ENCODE measurements at regions not wholly inside any gene's neighbourhood (a gene's known extent, or its start where the extent isn't known, plus 50 kb on each side); places are given as distances from the start of the nearest gene placed in this dataset.

GRCh38 chr2:16832910-16833309 is 167.3 kb upstream of the CYRIA start:
- peak; percentile 36 for DNase-seq (ENCODE audit: low read depth)
- H3K4me3 ChIP-seq (ENCODE audit: low read length) = no peak overlapping the region
- no peak for TF ChIP-seq CTCF (IDR thresholded peaks at IDR 0.05; ENCODE audit: insufficient read depth, low read depth, low read length, missing control alignments)

DNA sequence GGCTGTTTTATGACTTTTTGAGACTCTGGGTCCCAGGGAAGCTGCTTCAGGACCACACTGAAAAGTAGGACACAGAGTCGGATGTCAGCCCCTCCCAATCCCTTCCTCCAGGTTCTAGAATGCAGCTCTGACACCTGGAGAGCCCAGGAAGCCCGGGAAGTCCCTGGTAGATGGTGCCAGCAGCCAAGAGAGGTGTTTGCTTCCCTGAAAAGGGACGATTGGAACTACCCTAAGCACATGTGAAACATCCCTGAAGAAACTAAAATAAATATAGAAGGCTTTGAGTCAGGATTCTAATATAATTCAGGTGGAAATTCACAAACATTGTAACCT is 163.2 kb upstream of the CYRIA start:
- no peak for DNase-seq (ENCODE audit: low read depth)
- TF ChIP-seq CTCF (IDR thresholded peaks at IDR 0.05; ENCODE audit: insufficient read depth, low read depth, low read length, missing control alignments) = no peak
- no peak overlapping the region for H3K4me3 ChIP-seq (ENCODE audit: low read length)

- DNase-seq (ENCODE audit: low read depth) = no peak
- TF ChIP-seq CTCF (IDR thresholded peaks at IDR 0.05; ENCODE audit: insufficient read depth, low read depth, low read length, missing control alignments) = no peak
- H3K4me3 ChIP-seq (ENCODE audit: low read length) = no peak overlapping the region
These were observed 162.6 kb upstream of the CYRIA start for GRCh38 chr2:16828044-16828827.

- peak; percentile 66 for DNase-seq (ENCODE audit: low read depth)
- no peak for TF ChIP-seq CTCF (IDR thresholded peaks at IDR 0.05; ENCODE audit: insufficient read depth, low read depth, low read length, missing control alignments)
- H3K4me3 ChIP-seq (ENCODE audit: low read length) = no peak overlapping the region
These were observed 158.8 kb upstream of the CYRIA start for GRCh38 chr2:16824472-16824871.

DNA sequence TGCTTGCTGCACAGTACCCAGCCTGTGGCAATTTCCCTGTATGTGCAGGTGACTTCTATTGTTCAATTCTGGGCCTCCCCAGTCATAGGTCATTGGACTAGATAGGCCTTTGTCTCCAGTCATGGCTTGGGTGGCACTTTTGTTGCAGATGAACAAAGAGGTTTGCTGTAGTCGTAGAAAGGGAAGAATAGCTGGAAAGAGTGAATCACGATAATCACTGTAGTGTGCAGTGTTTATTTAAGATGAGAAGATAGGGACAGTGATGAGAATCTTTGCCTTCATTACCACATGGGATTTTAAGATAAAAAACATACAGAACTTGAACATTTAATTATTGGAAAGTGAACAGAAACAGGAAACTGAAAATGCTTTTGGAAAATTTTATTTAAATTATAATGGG is 156.1 kb upstream of the CYRIA start:
- TF ChIP-seq CTCF (IDR thresholded peaks at IDR 0.05; ENCODE audit: insufficient read depth, low read depth, low read length, missing control alignments) = no peak
- H3K4me3 ChIP-seq (ENCODE audit: low read length) = no peak overlapping the region
- no peak for DNase-seq (ENCODE audit: low read depth)

DNA sequence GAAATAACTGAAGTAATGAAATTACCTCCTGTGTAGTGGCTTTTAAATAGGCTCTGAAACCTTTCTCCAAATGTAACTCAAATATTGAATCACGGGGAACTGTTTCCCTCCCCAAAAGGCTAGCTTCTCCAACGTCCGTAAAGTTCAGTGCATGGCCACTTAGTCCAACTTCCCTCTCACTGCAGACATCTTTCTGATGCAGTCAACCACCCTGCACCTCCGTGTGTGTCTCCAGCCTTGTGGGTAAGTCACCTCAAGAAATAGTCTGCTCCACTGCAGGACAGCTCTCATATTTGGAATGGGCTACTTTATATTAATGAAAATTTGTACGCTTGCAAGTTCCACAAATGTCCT is 152.5 kb upstream of the CYRIA start:
- no peak overlapping the region for H3K4me3 ChIP-seq (ENCODE audit: low read length)
- no peak for DNase-seq (ENCODE audit: low read depth)
- TF ChIP-seq CTCF (IDR thresholded peaks at IDR 0.05; ENCODE audit: insufficient read depth, low read depth, low read length, missing control alignments) = no peak
